ENCODE measurements at regions not wholly inside any gene's neighbourhood (a gene's known extent, or its start where the extent isn't known, plus 50 kb on each side); places are given as distances from the start of the nearest gene placed in this dataset.
A peak's percentile ranks its signal among the peaks of the same experiment; 100 is the strongest.

- no peak for TF ChIP-seq CTCF (IDR thresholded peaks at IDR 0.05)
- ATAC-seq (ENCODE audit: low FRiP score) (no peak), DNase-seq (ENCODE audit: low spot score) (no peak)
Observed at GRCh38 chr7:134372858-134373257, 56.1 kb upstream of the SLC35B4 start.

- TF ChIP-seq CTCF (IDR thresholded peaks at IDR 0.05): no peak
- DNase-seq (ENCODE audit: low spot score) (no peak), ATAC-seq (ENCODE audit: low FRiP score) (no peak)
Observed at GRCh38 chr7:134371971-134372370, 55.2 kb upstream of the SLC35B4 start.

GRCh38 chr7:134371536-134371935, 54.8 kb upstream of the SLC35B4 start:
- no peak for DNase-seq (ENCODE audit: low spot score)
- no peak for ATAC-seq (ENCODE audit: low FRiP score)
- TF ChIP-seq CTCF (IDR thresholded peaks at IDR 0.05): no peak

GRCh38 chr7:134370135-134370534, 53.4 kb upstream of the SLC35B4 start:
- ATAC-seq (ENCODE audit: low FRiP score): no peak
- TF ChIP-seq CTCF (IDR thresholded peaks at IDR 0.05): no peak
- no peak for DNase-seq (ENCODE audit: low spot score)

GRCh38 chr7:134368851-134369544, 52.3 kb upstream of the SLC35B4 start:
- no peak for DNase-seq (ENCODE audit: low spot score)
- TF ChIP-seq CTCF (IDR thresholded peaks at IDR 0.05): no peak
- ATAC-seq (ENCODE audit: low FRiP score): peak; percentile 54

GRCh38 chr7:134367956-134368749, 51.4 kb upstream of the SLC35B4 start:
- ATAC-seq (ENCODE audit: low FRiP score): no peak
- TF ChIP-seq CTCF (IDR thresholded peaks at IDR 0.05): no peak
- no peak for DNase-seq (ENCODE audit: low spot score)

All from omental fat pad (tissue), 3 donors.